Adrenal gland (tissue), 9 donors: ENCODE measurements at regions not wholly inside any gene's neighbourhood (a gene's known extent, or its start where the extent isn't known, plus 50 kb on each side); places are given as distances from the start of the nearest gene placed in this dataset.

Source experiments
- DNase-seq, 7 donors: peaks; one replicate each; pipeline ENCODE4 v3.0.0-alpha.2; 2019 to 2020
- H3K27ac ChIP-seq, 5 donors: fragments of 200-600 bp; sonication (generic) in 4 of 5; 1 replicate in 3 of 5; 2 replicates in 2 of 5; pipeline versions ENCODE4 v1.5.1 to v1.8.0; 2016 to 2020; ENCODE audit warnings: mild to moderate bottlenecking in 1 of 5
- H3K27me3 ChIP-seq: fragments of 200-600 bp; 2 replicates; pipeline ENCODE4 v1.8.0; 2021
- H3K36me3 ChIP-seq, 2 donors: fragments of 200-600 bp; replicated peaks in 1 of 2; 1 replicate in 1 of 2; 2 replicates in 1 of 2; pipeline versions ENCODE4 v1.5.1 to v1.8.0; 2018 to 2022
- H3K4me1 ChIP-seq, 2 donors: fragments of 200-600 bp; replicated peaks in 1 of 2; 1 replicate in 1 of 2; 2 replicates in 1 of 2; pipeline versions ENCODE4 v1.5.1 to v1.8.0; 2018 to 2021
- H3K4me3 ChIP-seq, 4 donors: fragments of 200-600 bp; sonication (generic) in 3 of 4; one replicate each; pipeline ENCODE4 v1.5.1; 2016 to 2018
- H3K9me3 ChIP-seq, 3 donors: fragments of 200-600 bp; sonication (generic) in 1 of 3; replicated peaks in 1 of 3; 1 replicate in 2 of 3; 2 replicates in 1 of 3; pipeline versions ENCODE4 v1.5.1 to v1.8.0; 2016 to 2021
- POLR2A ChIP-seq, 2 donors: fragments of 450-650 bp; IDR thresholded peaks; one replicate each; pipeline ENCODE4 v1.6.1; 2017; ENCODE audit warnings: antibody characterized with exemption in 2 of 2, mild to moderate bottlenecking in 2 of 2, moderate library complexity in 1 of 2
- WGBS, 4 donors: extraction: QIAGEN DNeasy Blood & Tissue Kit in 2 of 4; methylation state at CpG; one replicate each; pipeline versions ENCODE4 v1.1.5 to v1.1.7; 2013 to 2017; 5-methylcytosine and 5-hydroxymethylcytosine counted together
- intact Hi-C, 2 donors: fragments of 100-400 bp; cut with DNase I; formaldehyde crosslinking; loops; one replicate each; pipeline versions ENCODE4 v1.14.1 to v1.15.0; 2022 to 2023
- TF ChIP-seq, protein P1 (sequence below), 6 experiments: fragments of 450-650 bp in 4 of 6; fragments of 200-600 bp in 2 of 6; sonication (generic) in 1 of 6; IDR thresholded peaks; 1 replicate in 5 of 6; 2 replicates in 1 of 6; pipeline versions ENCODE4 v1.5.1 to v1.8.0; 2016 to 2021; ENCODE audit warnings: antibody characterized with exemption in 6 of 6, mild to moderate bottlenecking in 2 of 6, moderate library complexity in 1 of 6
- donor health status: healthy with polysubstance abuse.
- donor health status: Bipolar disorder and iron deficiency.
- donor health status: DM: yes; HTN: yes; CAD: no.
- donor health status: DM: no; HTN: no; CAD: no.
- donor health status: DM: no; HTN: no; CAD: no.

DNA sequence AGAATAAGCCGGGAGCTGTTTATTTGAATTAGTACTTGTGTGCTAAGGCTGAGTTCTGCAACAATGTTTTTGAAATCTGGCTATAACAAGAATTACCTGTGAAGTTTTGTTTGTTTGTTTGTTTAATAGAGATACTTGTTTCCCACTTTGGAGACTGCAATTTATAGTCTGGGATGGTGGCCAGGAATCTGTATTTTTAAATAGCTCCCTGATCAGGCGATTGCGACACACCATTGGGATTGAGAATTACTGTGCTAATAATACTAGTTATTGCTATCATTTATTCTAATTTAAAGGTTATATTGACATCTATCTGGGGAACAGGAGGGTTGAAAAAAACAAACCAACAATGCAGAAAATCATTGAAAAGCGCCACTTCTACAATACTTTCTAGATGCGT lies 951.6 kb upstream of the TENM3 start:
- TF ChIP-seq, protein P1, sequence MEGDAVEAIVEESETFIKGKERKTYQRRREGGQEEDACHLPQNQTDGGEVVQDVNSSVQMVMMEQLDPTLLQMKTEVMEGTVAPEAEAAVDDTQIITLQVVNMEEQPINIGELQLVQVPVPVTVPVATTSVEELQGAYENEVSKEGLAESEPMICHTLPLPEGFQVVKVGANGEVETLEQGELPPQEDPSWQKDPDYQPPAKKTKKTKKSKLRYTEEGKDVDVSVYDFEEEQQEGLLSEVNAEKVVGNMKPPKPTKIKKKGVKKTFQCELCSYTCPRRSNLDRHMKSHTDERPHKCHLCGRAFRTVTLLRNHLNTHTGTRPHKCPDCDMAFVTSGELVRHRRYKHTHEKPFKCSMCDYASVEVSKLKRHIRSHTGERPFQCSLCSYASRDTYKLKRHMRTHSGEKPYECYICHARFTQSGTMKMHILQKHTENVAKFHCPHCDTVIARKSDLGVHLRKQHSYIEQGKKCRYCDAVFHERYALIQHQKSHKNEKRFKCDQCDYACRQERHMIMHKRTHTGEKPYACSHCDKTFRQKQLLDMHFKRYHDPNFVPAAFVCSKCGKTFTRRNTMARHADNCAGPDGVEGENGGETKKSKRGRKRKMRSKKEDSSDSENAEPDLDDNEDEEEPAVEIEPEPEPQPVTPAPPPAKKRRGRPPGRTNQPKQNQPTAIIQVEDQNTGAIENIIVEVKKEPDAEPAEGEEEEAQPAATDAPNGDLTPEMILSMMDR (IDR thresholded peaks at IDR 0.05): no peak
- TF ChIP-seq POLR2A (IDR thresholded peaks at IDR 0.05): no peak
- WGBS, 4 donors: 85 to 91% (median 87%) methylated on average over 5 of the region's 5 CpGs
- no peak for DNase-seq
- no peaks in the 10 kb centered on the region for H3K36me3 ChIP-seq
- H3K4me1 ChIP-seq: peaks cover 0 to 10% of the 10 kb centered on the region in 2 donors
- intact Hi-C loops: no loop called here
- no peaks in the 10 kb centered on the region for H3K27me3 ChIP-seq
- H3K4me3 ChIP-seq: no peak overlapping the region
- H3K27ac ChIP-seq: no peak overlapping the region
- H3K9me3 ChIP-seq: no peaks in the 10 kb centered on the region

DNA sequence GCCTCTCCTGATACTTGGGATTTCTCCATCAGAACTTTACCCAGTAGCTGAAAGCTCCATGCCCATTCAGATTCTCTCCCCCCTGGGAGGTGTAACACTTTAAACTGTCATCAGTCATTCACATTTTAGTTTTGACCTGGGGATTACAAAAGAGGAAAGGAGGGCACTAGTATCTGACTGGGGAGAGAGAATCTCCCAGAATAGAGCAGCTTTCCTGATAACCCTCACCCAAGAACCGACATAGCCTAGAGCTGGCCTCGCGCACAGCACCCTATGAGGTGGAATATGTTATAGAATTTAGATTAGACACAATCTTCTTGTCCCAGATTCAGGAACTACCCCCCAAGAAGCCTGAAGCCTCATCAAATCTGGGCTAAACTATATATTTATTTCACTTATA lies 950.2 kb upstream of the TENM3 start:
- TF ChIP-seq, protein P1 (IDR thresholded peaks at IDR 0.05): no peak
- H3K4me1 ChIP-seq: peaks cover 0 to 3% of the 10 kb centered on the region in 2 donors
- intact Hi-C loops: no loop called here
- H3K27me3 ChIP-seq: no peaks in the 10 kb centered on the region
- H3K36me3 ChIP-seq: no peaks in the 10 kb centered on the region
- no peak overlapping the region for H3K4me3 ChIP-seq
- WGBS, 4 donors: 82 to 91% (median 89%) methylated on average over 3 of the region's 3 CpGs
- no peaks in the 10 kb centered on the region for H3K9me3 ChIP-seq
- no peak overlapping the region for H3K27ac ChIP-seq
- no peak for DNase-seq

DNA sequence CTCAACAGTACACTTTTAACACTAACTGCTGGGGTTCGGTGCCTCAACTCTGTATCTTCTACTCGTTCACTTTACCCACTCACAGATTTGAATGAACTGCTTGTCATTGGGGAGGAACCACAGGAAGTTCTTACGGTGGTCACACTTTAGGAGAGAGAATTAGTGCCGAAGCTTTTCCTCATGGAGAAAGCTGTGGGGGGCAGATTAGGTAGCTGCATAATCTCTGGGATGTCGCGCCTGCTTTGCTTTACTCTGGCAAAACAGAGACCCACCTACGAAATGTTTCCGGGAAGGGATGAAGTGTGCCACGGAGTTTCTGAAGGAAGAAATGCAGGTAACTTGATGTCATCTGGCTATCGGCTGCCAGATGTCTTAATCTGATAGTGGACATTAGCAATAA lies 949.7 kb upstream of the TENM3 start:
- TF ChIP-seq, protein P1 (IDR thresholded peaks at IDR 0.05): no peak
- H3K27me3 ChIP-seq: no peaks in the 10 kb centered on the region
- no peaks in the 10 kb centered on the region for H3K4me1 ChIP-seq
- no peak overlapping the region for H3K4me3 ChIP-seq
- intact Hi-C loops: no loop called here
- H3K27ac ChIP-seq: no peak overlapping the region
- DNase-seq: no peak
- H3K36me3 ChIP-seq: no peaks in the 10 kb centered on the region
- 84 to 91% (median 88%) methylated on average over 10 of the region's 10 CpGs for WGBS, 4 donors
- H3K9me3 ChIP-seq: no peaks in the 10 kb centered on the region

DNA sequence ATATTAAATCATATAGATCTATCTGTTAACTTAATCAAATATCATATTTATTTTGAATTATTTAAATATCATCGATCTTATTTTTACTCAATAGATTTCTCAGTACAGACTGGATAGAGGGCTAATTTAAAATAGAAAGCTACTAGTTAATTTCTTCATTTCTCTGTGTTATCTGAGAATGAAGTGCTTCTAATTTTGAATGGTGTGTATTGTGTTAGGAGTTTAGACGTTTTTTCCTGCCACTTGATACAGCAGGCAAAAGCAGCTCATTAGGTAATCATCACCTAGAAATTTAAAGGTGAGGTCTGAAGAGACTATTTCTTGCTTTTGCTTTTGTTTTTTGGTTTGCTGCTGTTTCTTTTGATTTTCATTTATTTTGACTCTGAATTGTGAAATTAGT lies 948.8 kb upstream of the TENM3 start:
- no peak overlapping the region for H3K27ac ChIP-seq
- H3K36me3 ChIP-seq: no peaks in the 10 kb centered on the region
- TF ChIP-seq, protein P1 (IDR thresholded peaks at IDR 0.05): no peak
- TF ChIP-seq POLR2A (IDR thresholded peaks at IDR 0.05): no peak
- no peaks in the 10 kb centered on the region for H3K9me3 ChIP-seq
- WGBS, 4 donors: 63 to 72% (median 70%) methylated on average over 2 of the region's 2 CpGs
- intact Hi-C loops: no loop called here
- no peak for DNase-seq
- no peaks in the 10 kb centered on the region for H3K4me1 ChIP-seq
- H3K4me3 ChIP-seq: no peak overlapping the region
- no peaks in the 10 kb centered on the region for H3K27me3 ChIP-seq
